Vagina (tissue), 2 donors: ENCODE measurements at regions not wholly inside any gene's neighbourhood (a gene's known extent, or its start where the extent isn't known, plus 50 kb on each side); places are given as distances from the start of the nearest gene placed in this dataset.

Experiments
- CTCF ChIP-seq, 3 experiments: fragments of 450-650 bp in 2 of 3; fragments of 200-600 bp in 1 of 3; sonication (generic) in 1 of 3; IDR thresholded peaks; one replicate each; pipeline ENCODE4 v1.5.1; 2017 to 2019; ENCODE audit warnings: antibody characterized with exemption in 3 of 3, mild to moderate bottlenecking in 2 of 3, moderate library complexity in 2 of 3
- POLR2A ChIP-seq, 2 donors: fragments of 450-650 bp; IDR thresholded peaks; one replicate each; pipeline ENCODE4 v1.6.1; 2017; ENCODE audit warnings: antibody characterized with exemption in 2 of 2, mild to moderate bottlenecking in 2 of 2, moderate library complexity in 2 of 2
- POLR2AphosphoS5 ChIP-seq, 2 donors: sonication (generic); formaldehyde crosslinking; IDR thresholded peaks; one replicate each; pipeline ENCODE4 v1.9.0; 2017; ENCODE audit warnings: antibody characterized with exemption in 2 of 2, mild to moderate bottlenecking in 2 of 2, low read depth in 1 of 2; ENCODE audit not compliant: insufficient read depth in 1 of 2

- no peak for TF ChIP-seq POLR2A (IDR thresholded peaks at IDR 0.05)
- no peak for TF ChIP-seq POLR2AphosphoS5 (IDR thresholded peaks at IDR 0.05; ENCODE audit: insufficient read depth in 1 of 2, low read depth in 1 of 2)
- TF ChIP-seq CTCF (IDR thresholded peaks at IDR 0.05), result no peak
Measured at GRCh38 chr11:8807544-8808225, 103.3 kb upstream of the AKIP1 start.
